ENCODE measurements at regions not wholly inside any gene's neighbourhood (a gene's known extent, or its start where the extent isn't known, plus 50 kb on each side); places are given as distances from the start of the nearest gene placed in this dataset.

- WGBS, 2 experiments, result 96% methylated on average over 6 of the region's 6 CpGs
- H3K4me1 ChIP-seq (ENCODE audit: control insufficient read depth, insufficient read depth, low read length), result peaks cover 12% of the 10 kb centered on the region
- H3K27me3 ChIP-seq (ENCODE audit: control insufficient read depth, insufficient read depth, low read length, poor library complexity, severe bottlenecking), result no peaks in the 10 kb centered on the region
- no peaks in the 10 kb centered on the region for H3K36me3 ChIP-seq (ENCODE audit: control insufficient read depth, insufficient read depth, low read length)
- H3K27ac ChIP-seq (ENCODE audit: insufficient read depth, low read depth, low read length, poor library complexity, severe bottlenecking), result no peak overlapping the region
- no peaks in the 10 kb centered on the region for H3K9me3 ChIP-seq (ENCODE audit: control insufficient read depth, low read length)
- no peak overlapping the region for H3K4me3 ChIP-seq (ENCODE audit: insufficient read depth, low read depth, low read length)
Measured at GRCh38 chr20:23163562-23163961, 77.4 kb upstream of the CD93 start.

GRCh38 chr20:23162887-23163286 lies 76.8 kb upstream of the CD93 start:
- Histone ChIP-seq H3K27ac (ENCODE audit: insufficient read depth, low read depth, low read length, poor library complexity, severe bottlenecking) (no peak overlapping the region), H3K36me3 (ENCODE audit: control insufficient read depth, insufficient read depth, low read length) (no peaks in the 10 kb centered on the region), H3K4me1 (ENCODE audit: control insufficient read depth, insufficient read depth, low read length) (peaks cover 12% of the 10 kb centered on the region), H3K4me3 (ENCODE audit: insufficient read depth, low read depth, low read length) (no peak overlapping the region), H3K27me3 (ENCODE audit: control insufficient read depth, insufficient read depth, low read length, poor library complexity, severe bottlenecking) (no peaks in the 10 kb centered on the region), H3K9me3 (ENCODE audit: control insufficient read depth, low read length) (no peaks in the 10 kb centered on the region)
- 91 to 98% methylated on average over 5 of the region's 5 CpGs for WGBS, 2 experiments

GRCh38 chr20:23161968-23162696 lies 76.0 kb upstream of the CD93 start:
- Histone ChIP-seq H3K4me1 (ENCODE audit: control insufficient read depth, insufficient read depth, low read length) (peaks cover 12% of the 10 kb centered on the region), H3K9me3 (ENCODE audit: control insufficient read depth, low read length) (no peaks in the 10 kb centered on the region), H3K27me3 (ENCODE audit: control insufficient read depth, insufficient read depth, low read length, poor library complexity, severe bottlenecking) (no peaks in the 10 kb centered on the region), H3K4me3 (ENCODE audit: insufficient read depth, low read depth, low read length) (no peak overlapping the region), H3K36me3 (ENCODE audit: control insufficient read depth, insufficient read depth, low read length) (no peaks in the 10 kb centered on the region), H3K27ac (ENCODE audit: insufficient read depth, low read depth, low read length, poor library complexity, severe bottlenecking) (no peak overlapping the region)
- 94 to 97% methylated on average over 12 of the region's 12 CpGs for WGBS, 2 experiments

GRCh38 chr20:23161244-23161891 lies 75.2 kb upstream of the CD93 start:
- Histone ChIP-seq H3K4me3 (ENCODE audit: insufficient read depth, low read depth, low read length) (no peak overlapping the region), H3K4me1 (ENCODE audit: control insufficient read depth, insufficient read depth, low read length) (peaks cover 12% of the 10 kb centered on the region), H3K9me3 (ENCODE audit: control insufficient read depth, low read length) (no peaks in the 10 kb centered on the region), H3K27me3 (ENCODE audit: control insufficient read depth, insufficient read depth, low read length, poor library complexity, severe bottlenecking) (no peaks in the 10 kb centered on the region), H3K27ac (ENCODE audit: insufficient read depth, low read depth, low read length, poor library complexity, severe bottlenecking) (no peak overlapping the region), H3K36me3 (ENCODE audit: control insufficient read depth, insufficient read depth, low read length) (no peaks in the 10 kb centered on the region)
- WGBS, 2 experiments, result 86 to 88% methylated on average over 17 to 18 of the region's 18 CpGs

- peaks cover 12% of the 10 kb centered on the region for H3K4me1 ChIP-seq (ENCODE audit: control insufficient read depth, insufficient read depth, low read length)
- H3K9me3 ChIP-seq (ENCODE audit: control insufficient read depth, low read length), result no peaks in the 10 kb centered on the region
- H3K27me3 ChIP-seq (ENCODE audit: control insufficient read depth, insufficient read depth, low read length, poor library complexity, severe bottlenecking), result no peaks in the 10 kb centered on the region
- no peak overlapping the region for H3K27ac ChIP-seq (ENCODE audit: insufficient read depth, low read depth, low read length, poor library complexity, severe bottlenecking)
- WGBS, 2 experiments, result 78 to 79% methylated on average over 6 of the region's 6 CpGs
- no peaks in the 10 kb centered on the region for H3K36me3 ChIP-seq (ENCODE audit: control insufficient read depth, insufficient read depth, low read length)
- H3K4me3 ChIP-seq (ENCODE audit: insufficient read depth, low read depth, low read length), result no peak overlapping the region
Measured at GRCh38 chr20:23160536-23161243, 74.6 kb upstream of the CD93 start.

- Histone ChIP-seq H3K36me3 (ENCODE audit: control insufficient read depth, insufficient read depth, low read length) (no peaks in the 10 kb centered on the region), H3K4me1 (ENCODE audit: control insufficient read depth, insufficient read depth, low read length) (peaks cover 12% of the 10 kb centered on the region), H3K9me3 (ENCODE audit: control insufficient read depth, low read length) (no peaks in the 10 kb centered on the region), H3K4me3 (ENCODE audit: insufficient read depth, low read depth, low read length) (no peak overlapping the region), H3K27ac (ENCODE audit: insufficient read depth, low read depth, low read length, poor library complexity, severe bottlenecking) (no peak overlapping the region), H3K27me3 (ENCODE audit: control insufficient read depth, insufficient read depth, low read length, poor library complexity, severe bottlenecking) (no peaks in the 10 kb centered on the region)
- WGBS, 2 experiments, result 95 to 97% methylated on average over 4 of the region's 4 CpGs
Measured at GRCh38 chr20:23159947-23160318, 73.8 kb upstream of the CD93 start.

GRCh38 chr20:23159256-23159946 lies 73.3 kb upstream of the CD93 start:
- WGBS, 2 experiments, result 86 to 94% methylated on average over 3 of the region's 3 CpGs
- no peaks in the 10 kb centered on the region for H3K36me3 ChIP-seq (ENCODE audit: control insufficient read depth, insufficient read depth, low read length)
- H3K27ac ChIP-seq (ENCODE audit: insufficient read depth, low read depth, low read length, poor library complexity, severe bottlenecking), result no peak overlapping the region
- H3K4me1 ChIP-seq (ENCODE audit: control insufficient read depth, insufficient read depth, low read length), result peaks cover 12% of the 10 kb centered on the region
- H3K4me3 ChIP-seq (ENCODE audit: insufficient read depth, low read depth, low read length), result no peak overlapping the region
- H3K27me3 ChIP-seq (ENCODE audit: control insufficient read depth, insufficient read depth, low read length, poor library complexity, severe bottlenecking), result no peaks in the 10 kb centered on the region
- H3K9me3 ChIP-seq (ENCODE audit: control insufficient read depth, low read length), result no peaks in the 10 kb centered on the region

- Histone ChIP-seq H3K36me3 (ENCODE audit: control insufficient read depth, insufficient read depth, low read length) (no peaks in the 10 kb centered on the region), H3K4me3 (ENCODE audit: insufficient read depth, low read depth, low read length) (no peak overlapping the region), H3K4me1 (ENCODE audit: control insufficient read depth, insufficient read depth, low read length) (peaks cover 12% of the 10 kb centered on the region), H3K27me3 (ENCODE audit: control insufficient read depth, insufficient read depth, low read length, poor library complexity, severe bottlenecking) (no peaks in the 10 kb centered on the region), H3K9me3 (ENCODE audit: control insufficient read depth, low read length) (no peaks in the 10 kb centered on the region), H3K27ac (ENCODE audit: insufficient read depth, low read depth, low read length, poor library complexity, severe bottlenecking) (no peak overlapping the region)
- WGBS, 2 experiments, result 92% methylated on average over 15 of the region's 15 CpGs
Measured at GRCh38 chr20:23157734-23158133, 71.6 kb upstream of the CD93 start.

- H3K27ac ChIP-seq (ENCODE audit: insufficient read depth, low read depth, low read length, poor library complexity, severe bottlenecking), result no peak overlapping the region
- no peaks in the 10 kb centered on the region for H3K9me3 ChIP-seq (ENCODE audit: control insufficient read depth, low read length)
- WGBS, 2 experiments, result 92 to 93% methylated on average over 5 of the region's 5 CpGs
- peaks cover 12% of the 10 kb centered on the region for H3K4me1 ChIP-seq (ENCODE audit: control insufficient read depth, insufficient read depth, low read length)
- no peaks in the 10 kb centered on the region for H3K36me3 ChIP-seq (ENCODE audit: control insufficient read depth, insufficient read depth, low read length)
- no peak overlapping the region for H3K4me3 ChIP-seq (ENCODE audit: insufficient read depth, low read depth, low read length)
- no peaks in the 10 kb centered on the region for H3K27me3 ChIP-seq (ENCODE audit: control insufficient read depth, insufficient read depth, low read length, poor library complexity, severe bottlenecking)
Measured at GRCh38 chr20:23156842-23157423, 70.8 kb upstream of the CD93 start.
